Anterior cingulate cortex (tissue), 58 donors: ENCODE measurements at regions not wholly inside any gene's neighbourhood (a gene's known extent, or its start where the extent isn't known, plus 50 kb on each side); places are given as distances from the start of the nearest gene placed in this dataset.

ENCODE experiments used
- DNase-seq, 58 donors: peaks; one replicate each; lab custom pipeline; 2025; lab: John Stamatoyannopoulos, UW

GRCh38 chr5:8233479-8233878 is 364.5 kb downstream of the MTRR start:
- DNase-seq = no peak

GRCh38 chr5:8234179-8234770 is 365.3 kb downstream of the MTRR start:
- DNase-seq = no peak

DNA sequence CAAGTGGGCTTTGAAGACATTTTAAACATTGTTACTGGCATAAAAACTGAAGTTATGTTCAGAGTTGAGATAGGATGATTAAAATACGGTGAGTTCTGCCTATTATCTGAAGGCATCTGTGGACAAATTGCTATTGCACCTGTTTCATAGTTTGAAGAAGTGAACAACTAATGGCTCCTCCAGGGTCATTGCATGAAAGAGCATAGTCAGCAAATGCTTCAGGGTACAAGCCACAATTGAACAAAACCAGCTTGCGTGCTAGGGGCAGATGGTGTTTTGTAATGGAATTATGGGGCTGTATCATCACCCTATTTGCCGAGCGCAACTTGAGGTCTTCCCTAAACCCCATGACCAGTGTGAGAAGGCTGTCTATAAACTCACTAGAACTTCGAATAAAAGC is 369.1 kb downstream of the MTRR start:
- no peak for DNase-seq

- no peak for DNase-seq
These were observed 370.2 kb downstream of the MTRR start for GRCh38 chr5:8239198-8239597.

DNA sequence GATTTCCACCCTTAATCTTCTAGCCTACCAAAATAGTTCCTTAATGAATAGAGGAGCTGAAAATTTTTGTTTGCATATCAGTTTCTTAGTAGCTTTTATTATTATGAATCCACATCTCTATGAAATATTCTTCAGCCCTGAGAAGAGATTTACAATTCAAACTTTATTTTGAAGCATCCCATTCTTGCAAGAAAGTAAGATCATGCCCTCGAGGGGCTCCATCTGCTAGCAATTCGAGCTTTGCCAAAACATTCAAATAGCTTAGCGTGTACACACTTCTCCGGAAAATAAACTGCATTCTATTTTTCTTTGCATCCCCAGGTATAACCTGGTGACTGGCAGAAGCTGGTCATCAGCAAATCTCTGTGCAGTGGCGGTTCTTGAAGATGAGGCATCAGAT is 370.7 kb downstream of the MTRR start:
- no peak for DNase-seq

DNA sequence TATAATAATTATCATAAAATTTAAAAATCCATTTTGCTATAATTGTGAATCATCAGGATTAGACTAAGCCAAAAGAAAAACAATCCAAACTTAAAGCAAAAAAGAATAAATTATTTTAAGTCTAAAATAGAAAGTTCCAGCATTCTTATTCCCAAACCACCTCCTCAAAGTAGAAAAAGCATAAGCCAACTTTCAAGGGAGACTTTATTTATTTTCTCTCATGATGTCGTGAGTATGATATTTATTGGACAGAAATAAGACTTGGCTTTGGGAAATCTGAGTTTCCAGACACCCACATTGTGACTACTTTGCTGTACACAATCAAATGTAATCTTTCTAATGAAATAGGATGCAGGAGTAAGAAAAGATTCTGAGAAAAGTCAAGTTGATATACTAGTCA is 372.1 kb downstream of the MTRR start:
- no peak for DNase-seq

- no peak for DNase-seq
These were observed 372.6 kb downstream of the MTRR start for GRCh38 chr5:8241558-8241957.

- DNase-seq = no peak
These were observed 378.3 kb downstream of the MTRR start for GRCh38 chr5:8247049-8247899.

DNA sequence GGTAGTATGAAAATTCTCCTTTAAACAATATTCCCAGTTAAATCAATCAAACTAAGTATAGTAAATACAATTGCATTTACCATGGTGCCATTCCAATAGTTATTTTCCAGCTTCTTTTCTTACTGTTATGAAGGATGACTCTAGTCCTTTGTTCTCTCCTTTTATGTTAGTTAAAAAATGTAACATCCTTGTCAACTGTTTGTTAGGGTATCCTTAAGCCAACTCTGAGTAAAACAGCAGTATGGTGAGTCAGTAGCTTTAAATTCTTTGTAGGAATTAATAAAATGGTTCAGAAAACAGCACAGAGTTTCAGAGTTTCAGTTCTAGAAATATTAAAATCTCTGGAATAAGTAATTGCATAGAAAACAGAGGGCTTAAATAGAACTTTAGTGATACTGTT is 384.4 kb downstream of the MTRR start:
- DNase-seq = no peak

GRCh38 chr5:8254674-8255073 is 385.7 kb downstream of the MTRR start:
- no peak for DNase-seq

DNA sequence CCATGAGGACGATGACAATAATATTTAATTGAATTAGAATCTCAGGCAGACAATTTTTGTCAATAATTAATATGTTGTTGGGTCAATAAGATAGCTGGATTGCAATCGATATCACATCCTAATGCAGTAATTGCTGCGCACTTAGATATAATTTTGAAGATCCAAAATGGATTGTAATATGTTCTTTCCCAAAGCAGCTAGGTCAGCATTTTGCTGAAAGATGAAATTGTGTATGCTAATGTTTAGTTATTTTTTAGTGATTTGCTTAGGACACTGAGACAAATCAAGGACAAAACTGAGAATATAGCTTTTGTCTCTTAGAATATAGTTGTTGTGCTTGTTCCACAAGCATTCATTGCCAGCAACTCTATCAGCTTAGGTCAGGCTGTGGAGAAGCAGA is 389.9 kb downstream of the MTRR start:
- DNase-seq = no peak

- no peak for DNase-seq
These were observed 401.3 kb downstream of the MTRR start for GRCh38 chr5:8270246-8270645.

DNA sequence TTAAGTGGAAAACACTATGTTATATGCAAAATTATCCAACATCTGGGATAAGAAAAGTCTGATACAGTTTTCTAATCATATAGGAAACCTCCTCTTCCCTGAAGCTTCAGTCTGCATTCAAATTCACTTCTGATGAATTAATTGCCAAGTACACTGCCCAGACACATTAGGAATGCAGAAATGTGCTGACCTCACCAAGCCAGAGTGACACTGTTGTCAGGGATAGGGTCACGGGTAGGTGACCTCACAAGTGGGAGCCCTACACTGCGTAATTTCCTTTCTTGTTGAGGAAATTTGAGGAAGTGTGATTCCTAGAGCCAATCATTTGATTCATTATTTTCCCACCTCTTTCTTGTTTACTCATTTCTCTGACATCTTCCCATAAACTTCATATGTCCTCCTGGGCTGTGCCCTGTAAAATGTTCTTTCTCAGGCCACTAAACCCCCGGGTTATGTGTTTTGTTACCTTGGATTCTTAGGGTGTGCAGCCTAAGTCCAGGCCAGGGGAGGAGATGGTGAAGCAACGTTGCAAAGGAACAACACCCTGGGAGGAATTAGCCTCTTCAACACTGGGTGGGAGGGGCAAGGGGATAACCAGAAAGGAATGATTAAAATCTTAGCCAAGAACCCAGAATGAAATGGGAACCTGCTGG is 411.9 kb downstream of the MTRR start:
- no peak for DNase-seq

- no peak for DNase-seq
These were observed 419.4 kb downstream of the MTRR start for GRCh38 chr5:8288334-8288733.

- no peak for DNase-seq
These were observed 420.1 kb downstream of the MTRR start for GRCh38 chr5:8288897-8289516.

- no peak for DNase-seq
These were observed 420.8 kb downstream of the MTRR start for GRCh38 chr5:8289779-8290178.

GRCh38 chr5:8290721-8291120 is 421.8 kb downstream of the MTRR start:
- DNase-seq = no peak

DNA sequence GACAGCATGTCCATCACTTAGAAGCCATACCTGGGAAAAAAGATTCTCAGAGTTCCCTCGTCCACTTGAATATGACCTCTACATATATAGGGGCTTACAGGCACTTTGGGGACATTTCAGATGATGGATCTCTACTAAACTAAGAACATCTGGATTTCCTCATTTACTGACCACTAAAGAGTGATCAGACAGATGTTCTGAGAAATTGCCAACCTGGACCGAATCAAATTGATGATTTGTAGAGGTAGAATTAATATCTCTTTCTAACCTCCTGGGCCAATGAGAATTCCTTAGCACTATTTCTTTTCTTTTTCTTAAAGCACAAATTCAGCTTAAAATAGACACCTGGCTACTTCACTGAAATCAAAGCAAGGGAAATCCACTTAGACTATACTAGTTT is 422.7 kb downstream of the MTRR start:
- DNase-seq = no peak

- no peak for DNase-seq
These were observed 426.2 kb downstream of the MTRR start for GRCh38 chr5:8295141-8295540.

- DNase-seq = no peak
These were observed 430.8 kb downstream of the MTRR start for GRCh38 chr5:8299716-8300115.

- no peak for DNase-seq
These were observed 435.4 kb downstream of the MTRR start for GRCh38 chr5:8304341-8304740.
